ENCODE measurements at regions not wholly inside any gene's neighbourhood (a gene's known extent, or its start where the extent isn't known, plus 50 kb on each side); places are given as distances from the start of the nearest gene placed in this dataset.

DNA sequence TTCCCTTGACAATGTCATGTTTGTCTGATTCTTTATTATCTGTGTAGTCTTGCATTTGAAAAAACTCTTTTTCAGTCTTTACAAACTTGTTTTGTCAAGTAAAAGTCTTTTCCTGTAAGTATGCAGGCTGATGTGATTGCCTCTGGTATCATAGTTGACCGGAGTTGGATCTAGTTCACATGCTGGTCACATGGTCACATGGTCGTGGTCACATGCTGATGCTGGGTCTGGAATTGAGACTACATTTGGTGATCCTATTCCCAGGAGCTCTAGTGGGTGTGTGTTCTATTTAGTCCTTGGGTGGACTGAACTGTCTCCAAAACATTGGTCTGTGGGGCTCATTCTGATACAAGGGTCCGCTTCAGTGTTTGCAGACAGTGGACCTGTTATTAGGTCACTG, 1798.8 kb upstream of the PRR20A start:
- no peak for DNase-seq (ENCODE audit: low spot score)
- no peaks in the 10 kb centered on the region for H3K9me3 ChIP-seq (ENCODE audit: low read depth)
- H3K4me3 ChIP-seq = no peak overlapping the region
- H3K4me1 ChIP-seq (ENCODE audit: insufficient read depth) = no peaks in the 10 kb centered on the region
- no peaks in the 10 kb centered on the region for H3K36me3 ChIP-seq (replicated peaks; ENCODE audit: insufficient read depth, low read depth)
- no peak overlapping the region for H2AFZ ChIP-seq
- no peak overlapping the region for H3K4me2 ChIP-seq
- H3K9me2 ChIP-seq (replicated peaks; ENCODE audit: insufficient read depth) = no peaks in the 10 kb centered on the region
- H3K79me2 ChIP-seq = no peaks in the 10 kb centered on the region
- no peaks in the 10 kb centered on the region for H4K20me1 ChIP-seq (ENCODE audit: insufficient read depth, poor library complexity, severe bottlenecking)
- TF ChIP-seq EZH2phosphoT487 (IDR thresholded peaks at IDR 0.05; ENCODE audit: low read depth, severe bottlenecking, unreplicated experiment) = no peak
- no peak for TF ChIP-seq EZH2 (IDR thresholded peaks at IDR 0.05; ENCODE audit: borderline replicate concordance)
- TF ChIP-seq, protein P1, sequence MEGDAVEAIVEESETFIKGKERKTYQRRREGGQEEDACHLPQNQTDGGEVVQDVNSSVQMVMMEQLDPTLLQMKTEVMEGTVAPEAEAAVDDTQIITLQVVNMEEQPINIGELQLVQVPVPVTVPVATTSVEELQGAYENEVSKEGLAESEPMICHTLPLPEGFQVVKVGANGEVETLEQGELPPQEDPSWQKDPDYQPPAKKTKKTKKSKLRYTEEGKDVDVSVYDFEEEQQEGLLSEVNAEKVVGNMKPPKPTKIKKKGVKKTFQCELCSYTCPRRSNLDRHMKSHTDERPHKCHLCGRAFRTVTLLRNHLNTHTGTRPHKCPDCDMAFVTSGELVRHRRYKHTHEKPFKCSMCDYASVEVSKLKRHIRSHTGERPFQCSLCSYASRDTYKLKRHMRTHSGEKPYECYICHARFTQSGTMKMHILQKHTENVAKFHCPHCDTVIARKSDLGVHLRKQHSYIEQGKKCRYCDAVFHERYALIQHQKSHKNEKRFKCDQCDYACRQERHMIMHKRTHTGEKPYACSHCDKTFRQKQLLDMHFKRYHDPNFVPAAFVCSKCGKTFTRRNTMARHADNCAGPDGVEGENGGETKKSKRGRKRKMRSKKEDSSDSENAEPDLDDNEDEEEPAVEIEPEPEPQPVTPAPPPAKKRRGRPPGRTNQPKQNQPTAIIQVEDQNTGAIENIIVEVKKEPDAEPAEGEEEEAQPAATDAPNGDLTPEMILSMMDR (IDR thresholded peaks at IDR 0.05; ENCODE audit: poor library complexity) = no peak
- no peaks in the 10 kb centered on the region for H3K27me3 ChIP-seq
- whole genome bisulfite sequencing (ENCODE audit: low lambda C conversion rate, missing lambda C conversion rate) = 82% methylated on average over 3 of the region's 3 CpGs
- no peak overlapping the region for H3K27ac ChIP-seq

DNA sequence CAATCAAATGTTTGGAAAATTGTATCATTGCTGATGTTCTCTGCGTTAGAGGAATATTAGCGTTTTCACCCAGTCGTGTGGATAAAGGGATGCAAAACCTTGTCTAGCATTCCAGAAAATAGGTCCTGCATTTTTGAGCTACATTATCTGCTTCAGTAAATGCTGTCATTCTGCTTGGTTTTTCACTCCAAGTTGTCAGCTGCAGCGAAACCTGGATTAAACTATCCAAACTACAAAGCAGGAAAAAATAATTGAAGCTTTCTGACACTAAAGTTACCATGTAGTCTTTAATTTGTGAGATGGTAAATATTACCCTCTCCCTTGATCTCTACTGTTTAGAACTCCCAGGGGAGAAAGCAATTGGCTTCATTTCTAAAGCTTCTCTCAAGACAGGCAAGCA, 1795.5 kb upstream of the PRR20A start:
- TF ChIP-seq EZH2 (IDR thresholded peaks at IDR 0.05; ENCODE audit: borderline replicate concordance) = no peak
- no peak for TF ChIP-seq EZH2phosphoT487 (IDR thresholded peaks at IDR 0.05; ENCODE audit: low read depth, severe bottlenecking, unreplicated experiment)
- TF ChIP-seq, protein P1 (IDR thresholded peaks at IDR 0.05; ENCODE audit: poor library complexity) = no peak
- Histone ChIP-seq H3K27ac (no peak overlapping the region), H3K4me1 (ENCODE audit: insufficient read depth) (no peaks in the 10 kb centered on the region), H4K20me1 (ENCODE audit: insufficient read depth, poor library complexity, severe bottlenecking) (no peaks in the 10 kb centered on the region), H3K4me3 (no peak overlapping the region), H3K4me2 (no peak overlapping the region), H3K9me3 (ENCODE audit: low read depth) (no peaks in the 10 kb centered on the region), H3K79me2 (no peaks in the 10 kb centered on the region), H3K36me3 (replicated peaks; ENCODE audit: insufficient read depth, low read depth) (no peaks in the 10 kb centered on the region), H2AFZ (no peak overlapping the region), H3K9me2 (replicated peaks; ENCODE audit: insufficient read depth) (no peaks in the 10 kb centered on the region), H3K27me3 (no peaks in the 10 kb centered on the region)
- DNase-seq (ENCODE audit: low spot score) = no peak
- 91% methylated on average over 4 of the region's 4 CpGs for WGBS (ENCODE audit: low lambda C conversion rate, missing lambda C conversion rate)

DNA sequence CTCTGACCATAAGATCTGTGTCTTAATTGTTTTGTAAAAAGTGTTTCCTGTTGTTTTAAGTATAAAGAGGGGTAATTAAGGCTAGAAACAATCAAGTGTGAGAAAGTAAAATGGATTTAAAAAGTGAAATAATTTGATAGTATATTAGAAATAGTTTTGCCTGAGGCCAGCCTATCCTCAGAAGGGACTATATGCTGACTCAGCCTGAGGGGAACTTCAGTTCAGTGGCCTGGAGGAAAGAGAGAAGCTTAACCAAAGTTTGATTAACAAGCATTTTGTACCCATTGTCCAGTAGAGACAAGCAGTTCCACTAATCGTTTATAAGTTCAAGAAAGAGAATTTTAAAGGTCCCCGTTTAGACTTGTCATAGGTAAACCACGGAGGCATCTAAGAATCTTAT, 1793.2 kb upstream of the PRR20A start:
- WGBS (ENCODE audit: low lambda C conversion rate, missing lambda C conversion rate) = 94% methylated on average over 3 of the region's 3 CpGs
- H3K9me2 ChIP-seq (replicated peaks; ENCODE audit: insufficient read depth) = no peaks in the 10 kb centered on the region

More for the DNA sequence above, 1793.2 kb upstream of the PRR20A start:
- TF ChIP-seq, protein P1 (IDR thresholded peaks at IDR 0.05; ENCODE audit: poor library complexity) = no peak
- TF ChIP-seq EZH2 (IDR thresholded peaks at IDR 0.05; ENCODE audit: borderline replicate concordance) = no peak
- Histone ChIP-seq H3K9me3 (ENCODE audit: low read depth) (no peaks in the 10 kb centered on the region), H4K20me1 (ENCODE audit: insufficient read depth, poor library complexity, severe bottlenecking) (no peaks in the 10 kb centered on the region), H3K79me2 (no peaks in the 10 kb centered on the region), H3K27ac (no peak overlapping the region), H2AFZ (no peak overlapping the region), H3K36me3 (replicated peaks; ENCODE audit: insufficient read depth, low read depth) (no peaks in the 10 kb centered on the region), H3K4me3 (no peak overlapping the region), H3K27me3 (no peaks in the 10 kb centered on the region), H3K4me2 (no peak overlapping the region), H3K4me1 (ENCODE audit: insufficient read depth) (no peaks in the 10 kb centered on the region)
- DNase-seq (ENCODE audit: low spot score) = no peak

Measured in hepatocyte (in vitro differentiated cells).